NCI-H524 treated with DMSO at 0.1 percent for 48 hours (cell line): ENCODE measurements at regions not wholly inside any gene's neighbourhood (a gene's known extent, or its start where the extent isn't known, plus 50 kb on each side); places are given as distances from the start of the nearest gene placed in this dataset.
A peak's percentile ranks its signal among the peaks of the same experiment; 100 is the strongest.
"Not testable (repeated sequence)": the region's sequence is repeated elsewhere in the genome, so short reads cannot be mapped to it uniquely, and the experiment has no call there.

Source experiments
- DNase-seq: peaks from one replicate; lab custom pipeline; 2025; lab: John Stamatoyannopoulos, UW

DNA sequence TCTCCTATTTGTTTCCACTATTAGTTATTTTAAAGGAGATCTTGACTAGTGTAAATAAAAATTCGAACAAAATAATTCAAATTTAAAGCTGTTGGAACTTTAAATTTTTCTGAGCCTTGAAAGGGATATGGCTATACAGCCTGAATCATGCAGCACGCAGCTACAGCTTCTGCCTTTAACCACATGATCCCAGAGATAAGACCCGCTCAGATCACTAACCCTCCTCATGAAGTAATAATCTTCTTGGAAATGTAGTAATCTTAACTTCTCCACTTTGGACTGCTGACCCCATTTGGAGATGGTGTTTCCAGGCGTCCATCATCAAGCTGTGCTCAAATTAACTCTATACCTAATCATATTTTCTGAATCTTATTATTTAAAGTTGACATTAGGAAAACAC, 336.6 kb downstream of the DSC3 start:
- DNase-seq: no peak

- no peak for DNase-seq
Measured at GRCh38 chr18:30698571-30698970, 344.0 kb downstream of the DSC3 start.

DNA sequence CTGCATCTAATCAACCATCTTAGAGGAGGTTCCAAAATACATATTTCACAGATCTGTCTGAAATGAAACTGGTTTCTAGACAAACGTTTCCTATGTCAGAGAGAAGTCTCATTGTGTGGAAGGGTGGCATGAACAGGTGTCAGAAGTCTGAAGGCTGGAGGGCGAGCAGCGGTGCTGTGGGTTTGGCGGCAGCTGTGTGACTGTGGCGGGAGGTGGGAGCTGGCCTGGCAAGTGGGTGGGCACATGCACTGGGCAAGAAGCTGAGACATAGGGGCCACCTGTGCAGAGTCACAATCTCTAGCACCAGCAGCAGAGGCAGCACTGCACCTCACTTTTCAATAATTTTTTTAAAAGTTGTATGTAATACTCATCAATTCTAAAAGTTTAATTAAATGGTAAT, 346.3 kb downstream of the DSC3 start:
- DNase-seq: no peak

DNA sequence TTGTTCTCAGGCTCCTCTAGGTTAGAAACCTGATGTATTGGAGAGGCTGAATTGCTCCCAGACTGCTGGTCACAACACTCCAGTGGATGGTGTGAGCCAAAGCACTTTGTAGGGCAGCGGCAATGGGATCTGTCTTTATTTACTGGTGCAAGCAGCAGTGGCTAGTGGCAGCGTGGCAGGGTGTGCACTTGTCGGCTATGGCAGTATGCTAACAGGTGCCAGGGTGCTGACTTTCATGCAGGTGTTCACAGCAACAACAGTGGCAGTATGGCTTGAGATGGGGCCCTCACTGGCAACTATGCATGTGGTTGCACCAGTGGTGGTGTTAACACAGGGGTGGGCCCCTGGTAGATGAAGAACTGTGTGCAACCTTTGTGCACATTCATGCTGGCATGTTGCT, 347.8 kb downstream of the DSC3 start:
- no peak for DNase-seq

DNA sequence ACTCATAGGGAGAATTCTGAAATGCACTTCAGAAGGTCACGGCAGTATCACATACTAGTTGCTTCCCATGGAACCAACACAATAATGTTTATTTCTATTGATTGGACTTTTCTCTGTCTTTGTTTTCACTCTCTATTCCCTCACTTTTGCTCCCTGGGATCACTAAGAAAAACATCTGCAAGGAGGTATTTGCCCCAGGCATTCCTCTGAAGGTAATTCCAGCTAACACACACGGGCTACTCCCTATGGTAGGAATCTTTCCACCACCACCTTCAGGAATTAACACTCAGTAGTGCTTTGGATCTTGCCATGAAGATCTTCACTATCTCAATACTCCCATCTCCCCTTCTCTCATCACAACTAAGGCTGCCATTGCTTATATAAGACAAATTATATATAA, 353.3 kb downstream of the DSC3 start:
- no peak for DNase-seq

DNA sequence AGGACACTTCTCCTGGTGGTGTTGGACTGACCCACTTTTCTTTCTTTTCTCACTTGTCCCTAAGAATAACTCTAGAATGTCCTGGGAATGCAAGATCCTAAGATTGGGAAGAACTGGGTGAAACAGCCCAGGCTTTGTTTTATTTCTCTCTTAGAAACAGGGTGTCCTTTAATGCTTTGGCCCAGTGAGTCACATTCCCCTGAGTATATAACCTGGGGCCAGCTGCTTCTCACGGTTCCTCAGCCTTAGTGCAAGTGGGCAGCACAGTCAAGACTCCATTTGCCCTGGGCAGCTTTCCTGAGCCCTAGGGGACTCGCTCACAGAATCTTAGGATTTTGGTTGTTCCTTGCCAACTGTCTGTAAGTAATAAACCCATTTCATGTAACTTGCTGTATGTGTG, 355.0 kb downstream of the DSC3 start:
- no peak for DNase-seq

DNA sequence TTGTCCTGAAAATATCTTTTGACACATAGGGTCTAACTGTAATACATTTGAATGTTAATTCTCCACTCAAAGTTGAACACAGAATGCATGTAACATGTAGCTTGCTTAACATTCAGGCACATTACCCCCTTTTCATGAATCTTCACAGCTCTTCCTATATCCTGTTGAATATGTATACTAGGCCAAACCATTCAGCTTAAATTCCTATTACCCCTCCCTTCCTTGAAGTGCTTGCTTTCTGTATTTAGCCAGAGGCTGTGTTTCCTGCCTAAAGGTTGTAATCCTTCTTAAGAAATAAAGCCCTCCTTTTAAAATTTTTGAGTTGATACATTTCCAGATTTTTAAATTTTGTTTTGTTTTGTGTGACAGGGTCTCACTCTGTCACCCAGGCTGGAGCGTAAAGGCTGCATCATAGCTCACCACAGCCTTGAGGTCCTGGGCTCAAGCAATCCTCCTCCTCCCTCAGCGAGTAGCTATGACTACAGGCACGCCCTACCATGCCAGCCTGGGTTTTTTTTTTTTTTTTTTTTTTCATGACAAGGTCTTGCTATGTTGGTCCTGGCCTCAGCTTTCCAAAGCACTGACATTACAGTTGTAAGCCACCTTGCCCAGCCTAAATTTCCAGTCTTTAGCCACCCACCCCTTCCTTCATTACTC, 357.6 kb downstream of the DSC3 start:
- DNase-seq: no peak

DNA sequence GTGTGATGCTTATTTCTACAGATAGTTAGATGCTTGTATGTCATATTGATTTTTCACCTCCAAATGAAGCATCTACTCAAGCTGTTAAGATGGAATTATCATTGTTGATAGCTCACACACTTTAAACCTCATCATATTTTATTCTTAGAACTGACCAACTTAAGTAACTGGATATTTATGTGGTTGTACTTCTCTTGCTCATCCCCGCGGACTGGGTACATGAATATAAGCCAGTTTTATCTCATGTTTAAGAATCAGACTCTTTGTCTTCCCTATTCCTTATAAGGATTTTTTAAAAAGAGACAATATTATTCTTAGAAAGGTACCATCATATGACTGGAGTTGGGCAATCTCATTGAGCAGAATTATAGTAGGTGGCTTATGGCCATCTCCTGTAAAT, 358.7 kb downstream of the DSC3 start:
- no peak for DNase-seq

DNA sequence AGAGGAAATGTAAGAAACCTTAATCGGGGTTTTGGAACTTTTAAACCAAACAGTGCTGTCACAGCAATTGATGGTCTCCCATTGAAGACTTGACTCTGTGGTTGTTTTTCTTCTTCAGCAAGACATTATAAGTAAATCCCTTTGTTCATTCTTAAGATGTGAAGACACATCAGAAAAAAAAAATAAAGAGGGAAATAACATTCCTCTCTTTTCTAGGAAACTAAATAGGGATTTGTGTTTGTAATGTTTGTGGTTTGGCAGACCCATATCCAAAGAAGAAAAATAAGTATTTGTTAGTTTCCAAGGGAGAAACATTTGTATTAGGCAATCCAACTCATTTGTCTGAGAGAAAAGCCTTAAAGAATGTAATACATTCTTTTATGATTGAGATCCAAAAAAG, 359.9 kb downstream of the DSC3 start:
- no peak for DNase-seq

DNA sequence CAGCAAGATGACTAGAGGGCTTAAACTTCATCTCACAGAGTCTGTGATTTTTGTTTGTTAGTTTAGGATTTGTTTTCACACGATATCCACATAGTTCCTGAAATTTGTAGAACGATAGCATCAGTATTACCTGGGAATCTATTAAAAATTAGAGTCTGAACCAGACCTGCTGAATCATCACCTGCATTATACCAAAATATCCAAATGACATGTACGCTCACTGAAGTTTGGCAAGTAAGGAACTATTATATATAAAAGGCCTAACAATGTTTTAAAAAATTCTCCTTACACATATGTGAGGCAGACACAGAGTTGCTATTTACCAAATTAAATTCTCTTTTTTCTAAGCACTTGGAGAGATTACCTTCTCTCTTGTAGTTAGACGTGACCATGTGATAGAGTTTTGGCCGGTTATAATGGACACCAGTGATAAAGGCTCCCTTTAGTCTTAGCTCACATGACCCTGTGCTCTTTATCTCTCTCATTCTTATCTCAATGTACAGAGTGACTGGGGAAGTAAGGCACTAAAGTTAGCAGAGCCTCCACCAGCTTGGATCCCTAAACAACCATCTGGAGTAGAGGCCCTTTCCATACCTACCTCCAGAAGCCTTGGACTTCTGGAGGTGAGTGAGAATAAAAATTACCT, 363.1 kb downstream of the DSC3 start:
- DNase-seq: no peak

DNA sequence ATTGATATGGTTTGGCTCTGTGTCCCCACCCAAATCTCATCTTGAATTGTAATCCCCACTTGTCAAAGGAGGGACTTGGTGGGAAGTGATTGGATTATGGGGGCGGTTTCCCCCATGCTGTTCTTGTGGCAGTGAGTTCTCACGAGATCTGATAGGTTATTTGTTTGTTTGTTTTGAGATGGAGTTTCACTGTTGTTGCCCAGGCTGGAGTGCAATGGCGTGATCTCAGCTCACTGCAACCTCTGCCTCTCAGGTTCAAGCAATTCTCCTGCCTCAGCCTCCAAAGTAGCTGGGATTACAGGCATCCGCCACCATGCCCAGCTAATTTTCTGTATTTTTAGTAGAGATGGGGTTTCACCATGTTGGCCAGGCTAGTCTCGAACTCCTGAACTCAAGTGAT, 364.7 kb downstream of the DSC3 start:
- DNase-seq: not testable (repeated sequence)

DNA sequence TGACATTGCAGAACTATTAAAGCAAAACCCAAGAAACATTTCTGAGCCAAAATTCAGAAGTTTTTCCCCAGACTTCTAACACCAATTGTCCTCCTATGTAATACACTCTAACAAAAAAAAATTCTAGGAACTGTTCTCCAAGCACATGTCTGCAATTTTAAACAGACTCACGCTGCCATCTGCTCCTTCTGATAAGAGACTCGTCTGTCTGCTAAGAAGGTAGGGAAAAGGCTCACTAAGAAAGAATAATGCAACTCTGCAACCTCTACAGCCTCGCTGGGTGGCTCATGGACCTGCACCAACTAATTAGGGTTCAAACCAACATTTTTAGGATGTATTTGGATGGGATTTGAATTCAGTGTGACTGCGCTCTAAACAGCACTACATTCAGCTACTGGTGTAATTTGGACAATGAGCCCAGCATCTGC, 366.5 kb downstream of the DSC3 start:
- DNase-seq: peak; percentile 67

DNA sequence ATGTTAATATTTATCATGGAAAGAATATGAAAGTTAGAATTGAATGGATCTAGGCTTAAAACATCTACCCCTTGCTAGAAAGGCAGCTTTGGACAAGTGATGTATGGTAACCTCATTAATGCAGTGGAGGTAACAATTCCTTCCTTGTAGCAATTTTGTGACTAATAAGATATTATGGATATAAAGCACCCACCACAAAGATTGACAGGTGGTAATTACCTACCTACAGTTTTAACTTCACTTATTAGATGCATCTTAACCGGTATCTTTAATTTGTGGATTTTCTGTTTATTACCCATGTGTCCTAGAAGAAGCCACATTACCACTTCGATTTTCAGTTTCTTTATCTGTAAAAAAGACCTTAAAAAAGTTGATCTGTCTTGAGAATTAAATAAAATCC, 367.0 kb downstream of the DSC3 start:
- DNase-seq: no peak

DNA sequence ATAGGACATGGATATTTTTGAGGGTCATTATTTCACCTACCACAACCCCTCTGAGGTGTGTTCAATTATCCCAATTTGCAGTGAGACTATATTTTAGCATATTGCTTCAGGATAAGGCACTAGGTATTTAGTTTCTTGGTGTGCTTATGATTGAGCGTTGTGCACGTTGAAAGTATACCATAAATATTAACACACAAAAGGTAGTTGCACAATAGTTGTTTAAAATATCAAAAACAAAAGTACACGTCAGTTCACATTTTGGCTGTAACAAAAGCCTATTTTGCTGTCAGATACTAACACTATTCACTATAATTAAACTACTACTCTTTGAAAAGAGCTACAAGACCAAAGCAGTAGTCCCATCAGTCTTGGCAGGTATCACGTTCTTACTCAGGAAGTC, 367.5 kb downstream of the DSC3 start:
- DNase-seq: no peak

DNA sequence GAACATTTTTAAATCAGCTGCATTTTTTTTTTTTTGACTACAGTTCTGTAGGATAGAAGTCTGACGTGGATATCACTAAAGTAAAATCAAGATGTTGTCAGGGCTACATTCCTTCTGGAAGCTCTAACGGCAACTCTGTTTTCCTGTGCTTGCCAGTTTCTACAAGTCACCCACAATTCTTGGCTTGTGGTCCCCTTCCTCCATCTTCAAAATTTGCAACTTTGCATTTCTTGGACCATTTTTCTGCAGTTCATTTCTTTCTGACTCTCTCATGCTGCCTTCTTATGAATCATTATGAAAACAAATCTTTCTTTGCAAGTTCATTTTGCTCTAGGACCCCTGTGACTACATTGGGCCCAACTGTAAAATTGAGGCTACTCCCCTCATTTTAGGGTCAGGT, 367.9 kb downstream of the DSC3 start:
- no peak for DNase-seq

DNA sequence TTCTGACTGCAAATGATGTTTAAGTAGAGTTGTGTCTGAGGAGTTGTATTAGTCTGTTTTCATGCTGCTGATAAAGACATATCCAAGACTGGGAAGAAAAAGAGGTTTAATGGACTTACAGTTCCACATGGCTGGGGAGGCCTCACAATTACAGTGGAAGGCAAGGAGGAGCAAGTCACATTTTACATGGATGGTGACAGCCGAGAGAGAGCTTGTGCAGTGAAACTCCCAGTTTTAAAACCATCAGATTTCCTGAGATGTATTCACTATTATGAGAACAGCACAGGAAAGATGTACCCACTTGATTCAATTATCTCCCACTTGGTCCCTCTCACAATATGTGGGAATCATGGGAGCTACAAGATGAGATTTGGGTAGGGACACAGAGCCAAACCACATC, 370.1 kb downstream of the DSC3 start:
- not testable (repeated sequence) for DNase-seq

DNA sequence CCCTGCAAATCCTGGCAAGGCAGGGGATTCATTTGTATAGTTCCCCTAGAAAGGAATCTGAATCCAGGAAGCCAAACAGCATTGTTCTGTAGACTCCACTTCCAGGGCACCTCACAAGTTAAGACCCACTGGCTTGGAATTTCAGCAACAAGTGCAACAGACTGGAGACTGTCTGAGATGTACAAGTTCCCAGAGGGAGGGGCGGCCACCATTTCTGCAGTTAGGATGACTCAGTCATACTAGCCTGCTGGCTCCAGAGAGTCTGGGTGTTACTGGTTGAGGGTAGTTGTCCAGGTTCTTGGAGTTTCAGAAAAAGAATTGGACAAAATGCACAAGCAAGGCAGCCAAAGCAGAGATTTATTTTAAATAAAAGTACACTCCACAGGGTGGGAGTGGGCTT, 384.2 kb downstream of the DSC3 start:
- DNase-seq: no peak

DNA sequence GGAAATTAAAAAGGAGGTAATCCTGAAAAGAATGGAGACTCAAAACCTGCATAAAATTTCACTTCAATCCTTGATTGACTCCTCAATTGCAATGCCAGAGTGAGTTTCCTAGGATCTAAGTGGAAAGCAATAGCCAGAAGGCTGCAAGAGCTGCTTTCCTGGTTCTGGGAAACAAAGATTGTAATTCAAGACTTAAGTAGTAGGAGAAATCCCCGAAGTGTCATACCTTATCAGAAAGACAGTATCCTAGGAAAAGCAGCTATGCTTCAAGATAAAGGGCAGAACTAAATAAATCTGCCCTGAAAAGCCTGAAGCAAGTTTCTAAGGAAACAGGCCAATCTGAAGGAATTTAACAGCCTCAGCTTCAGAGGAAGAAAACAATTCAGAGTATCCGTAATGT, 390.2 kb downstream of the DSC3 start:
- no peak for DNase-seq

DNA sequence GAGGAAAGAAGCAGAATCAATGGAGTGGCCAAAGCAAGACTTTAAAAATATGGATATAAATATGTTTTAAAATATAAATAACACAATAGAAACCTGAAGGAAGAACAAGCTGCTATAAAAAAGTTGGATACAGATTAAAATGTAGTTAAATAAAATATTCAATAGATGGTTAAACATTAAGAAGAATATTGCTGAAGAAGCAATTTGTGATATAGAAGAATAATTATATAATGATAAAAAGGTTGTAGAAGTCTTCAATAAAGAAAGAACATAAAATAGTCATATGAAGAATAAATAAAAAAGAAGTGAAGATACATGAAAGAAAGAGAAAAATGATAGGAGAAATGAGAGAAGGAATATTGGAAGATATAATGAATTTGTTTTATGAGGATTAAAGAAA, 392.0 kb downstream of the DSC3 start:
- DNase-seq: no peak

DNA sequence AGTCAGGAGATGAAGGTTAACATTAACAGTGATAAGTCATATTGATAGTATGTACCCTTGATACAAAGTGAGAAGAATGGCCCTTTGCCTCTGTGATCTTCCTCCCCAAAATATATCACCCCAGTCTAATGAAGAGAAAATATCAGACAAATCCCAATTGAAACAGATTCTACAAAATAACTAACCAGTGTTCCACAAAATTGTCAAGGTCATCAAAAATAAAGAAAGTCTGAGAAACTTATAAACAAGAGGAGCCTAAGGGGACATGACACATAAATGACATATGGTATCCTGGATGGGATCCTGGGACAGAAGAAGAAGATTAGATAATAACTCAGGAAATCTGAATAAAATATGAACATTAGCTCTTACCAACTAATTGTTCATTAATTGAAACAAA, 398.4 kb downstream of the DSC3 start:
- DNase-seq: no peak

GRCh38 chr18:30639361-30639760, 403.2 kb downstream of the DSC3 start:
- no peak for DNase-seq

GRCh38 chr18:30634249-30634648, 408.3 kb downstream of the DSC3 start:
- no peak for DNase-seq

- DNase-seq: no peak
Measured at GRCh38 chr18:30632071-30632698, 410.4 kb downstream of the DSC3 start.

GRCh38 chr18:30625961-30626360, 416.6 kb downstream of the DSC3 start:
- DNase-seq: no peak
